K562 (cell line): ENCODE measurements at regions not wholly inside any gene's neighbourhood (a gene's known extent, or its start where the extent isn't known, plus 50 kb on each side); places are given as distances from the start of the nearest gene placed in this dataset.

ENCODE experiments used
- ATF3 ChIP-seq, 2 experiments: fragments of 450-650 bp in 1 of 2; sonication (generic) in 1 of 2; formaldehyde crosslinking in 1 of 2; IDR thresholded peaks in 1 of 2; conservative IDR thresholded peaks in 1 of 2; 2 replicates each; pipeline versions ENCODE4 v1.6.1 to v1.8.1; 2016 to 2023; ENCODE audit warnings: mild to moderate bottlenecking in 2 of 2, moderate library complexity in 2 of 2, inconsistent platforms in 1 of 2, missing genetic modification reagents in 1 of 2
- IRF1 ChIP-seq: sonication (generic); formaldehyde crosslinking; IDR thresholded peaks from 2 replicates; pipeline ENCODE4 v1.8.0; 2022; ENCODE audit warnings: missing genetic modification reagents, mild to moderate bottlenecking, borderline replicate concordance
- KDM2B ChIP-seq: fragments of 250-450 bp; sonication (Bioruptor Pico); IDR thresholded peaks from 2 replicates; pipeline ENCODE4 v1.8.0; 2021; ENCODE audit warnings: mild to moderate bottlenecking, moderate library complexity
- MITF ChIP-seq: IDR thresholded peaks from 2 replicates; pipeline ENCODE4 v1.6.1; 2014; ENCODE audit warnings: antibody characterized with exemption
- VEZF1 ChIP-seq: fragments of 200-800 bp; sonication (Bioruptor generic); IDR thresholded peaks from 2 replicates; pipeline ENCODE4 v1.6.1; 2017; ENCODE audit warnings: missing genetic modification characterization, missing compliant biosample characterization

- TF ChIP-seq KDM2B (CRISPR knock-in tag) (no peak), IRF1 (CRISPR knock-in tag) (no peak), MITF (no peak), VEZF1 (no peak), ATF3 (IDR thresholded peaks at IDR 0.05) (no peak), ATF3 (CRISPR knock-in tag; conservative IDR thresholded peaks at IDR 0.05) (no peak)
Measured at GRCh38 chr9:12956261-12956660, 181.4 kb downstream of the LURAP1L start.
